K562 (cell line): ENCODE measurements at regions not wholly inside any gene's neighbourhood (a gene's known extent, or its start where the extent isn't known, plus 50 kb on each side); places are given as distances from the start of the nearest gene placed in this dataset.

Experiments
- ATAC-seq: fragments of 200-7000 bp; cut with Tn5 transposase; 3 replicates; pipeline ENCODE4 v1.9.1; 2020; ENCODE audit warnings: moderate library complexity
- BruUV-seq: library from RNA; stranded (reverse); fragments of 400-500 nt; replicated peaks from 2 replicates; lab custom pipeline; 2021; lab: Mats Ljungman, UMichigan
- CTCF ChIA-PET: fragments of 300-600 bp; formaldehyde crosslinking; extraction: SDS; loops from one replicate; lab custom pipeline; 2021; ENCODE audit warnings: low intra/inter-chr PET ratio; lab: Yijun Ruan, JAX
- POLR2A ChIA-PET: fragments of 300-600, 350-650 bp; sonication (Branson Sonifier 250); formaldehyde crosslinking; extraction: SDS; loops from one replicate; lab custom pipeline; 2021; ENCODE audit warnings: antibody characterized with exemption, inconsistent platforms; lab: Yijun Ruan, JAX
- DNase-seq, 4 experiments: peaks; one replicate each; pipeline versions ENCODE4 v3.0.0 to v3.0.0-alpha.2; 2011 to 2018; ENCODE audit warnings: low spot score in 3 of 4, mixed read lengths in 3 of 4; ENCODE audit errors: extremely low read depth in 1 of 4
- FAIRE-seq: peaks from 2 replicates; lab custom pipeline; 2011; peaks lifted over from hg19 to GRCh38; lab: Jason Lieb, UNC
- H2AFZ ChIP-seq: 2 replicates; pipeline ENCODE4 v1.6.0; 2011; ENCODE audit warnings: low read depth, low read length, control low read depth, inconsistent platforms
- H3K27ac ChIP-seq: fragments of 200-600 bp; 3 replicates; pipeline ENCODE4 v1.8.0; 2011; ENCODE audit warnings: low read depth, mild to moderate bottlenecking, control low read depth, inconsistent platforms, low read length, moderate library complexity, mixed read lengths; ENCODE audit errors: extremely low read depth
- H3K27me3 ChIP-seq, 2 experiments: fragments of 300-600 bp in 1 of 2; 2 replicates in 1 of 2; 3 replicates in 1 of 2; pipeline versions ENCODE4 v1.6.0 to v1.8.0; 2011; ENCODE audit warnings: inconsistent platforms in 2 of 2, low read length in 2 of 2, mild to moderate bottlenecking in 1 of 2, mixed read lengths in 1 of 2, moderate library complexity in 1 of 2; ENCODE audit not compliant: control insufficient read depth in 2 of 2, insufficient read depth in 2 of 2
- H3K36me3 ChIP-seq: fragments of 300-600 bp; 3 replicates; pipeline ENCODE4 v1.8.0; 2011; ENCODE audit warnings: mild to moderate bottlenecking, low read length, inconsistent platforms; ENCODE audit not compliant: control insufficient read depth, insufficient read depth
- H3K4me1 ChIP-seq, 2 experiments: fragments of 200-600 bp in 1 of 2; replicated peaks in 1 of 2; 2 replicates in 1 of 2; 3 replicates in 1 of 2; pipeline versions ENCODE4 v1.5.1 to v1.8.0; 2011; ENCODE audit warnings: inconsistent platforms in 2 of 2, low read length in 2 of 2, mild to moderate bottlenecking in 1 of 2, mixed read lengths in 1 of 2, moderate library complexity in 1 of 2; ENCODE audit not compliant: control insufficient read depth in 2 of 2, insufficient read depth in 2 of 2
- H3K4me2 ChIP-seq: 2 replicates; pipeline ENCODE4 v1.6.1; 2011; ENCODE audit warnings: low read length, control low read depth, inconsistent platforms, mixed read lengths; ENCODE audit not compliant: insufficient read depth
- H3K4me3 ChIP-seq: fragments of 200-600 bp; sonication (generic), shearing (Covaris generic); 2 replicates; pipeline ENCODE4 v1.5.1; 2016; ENCODE audit warnings: control low read depth, inconsistent platforms
- H3K79me2 ChIP-seq: fragments of 200-600 bp; 3 replicates; pipeline ENCODE4 v1.8.0; 2011; ENCODE audit warnings: low read length, inconsistent platforms; ENCODE audit not compliant: control insufficient read depth, insufficient read depth
- H3K9ac ChIP-seq, 2 experiments: 2 replicates each; pipeline versions ENCODE4 v1.6.0 to v1.6.1; 2011; ENCODE audit warnings: low read depth in 2 of 2, low read length in 2 of 2, control low read depth in 1 of 2, inconsistent platforms in 1 of 2, mild to moderate bottlenecking in 1 of 2, mixed read lengths in 1 of 2; ENCODE audit not compliant: insufficient read depth in 1 of 2
- H3K9me1 ChIP-seq: one replicate; pipeline ENCODE4 v1.6.0; 2011; ENCODE audit warnings: inconsistent platforms, mild to moderate bottlenecking, low read length, moderate library complexity; ENCODE audit not compliant: control insufficient read depth, insufficient read depth
- H3K9me3 ChIP-seq: replicated peaks from 2 replicates; pipeline ENCODE4 v1.5.1; 2011; ENCODE audit warnings: low read depth, low read length, inconsistent platforms; ENCODE audit not compliant: control insufficient read depth, insufficient read depth
- H4K20me1 ChIP-seq: replicated peaks from 2 replicates; pipeline ENCODE4 v1.6.1; 2011; ENCODE audit warnings: low read length, inconsistent platforms, mixed read lengths; ENCODE audit not compliant: control insufficient read depth, insufficient read depth
- BRD4 ChIP-seq: fragments of 200-600 bp; sonication (generic); IDR thresholded peaks from 2 replicates; pipeline ENCODE4 v1.6.1; 2017; ENCODE audit warnings: inconsistent platforms
- CHCHD3 ChIP-seq: fragments of 250-450 bp; sonication (Bioruptor Pico); IDR thresholded peaks from 2 replicates; pipeline ENCODE4 v2.1.2; 2022; ENCODE audit warnings: mild to moderate bottlenecking
- CTBP1 ChIP-seq: fragments of 450-650 bp; IDR thresholded peaks from 2 replicates; pipeline ENCODE4 v1.6.1; 2016; ENCODE audit warnings: borderline replicate concordance
- E2F8 ChIP-seq: fragments of 450-650 bp; IDR thresholded peaks from 2 replicates; pipeline ENCODE4 v1.7.1; 2018; ENCODE audit warnings: mild to moderate bottlenecking, low read depth; ENCODE audit not compliant: partially characterized antibody
- NR3C1 ChIP-seq: sonication (generic); formaldehyde crosslinking; IDR thresholded peaks from 2 replicates; pipeline ENCODE4 v1.8.1; 2022; ENCODE audit warnings: missing genetic modification reagents
- SRSF7 ChIP-seq: fragments of 200-400 bp; formaldehyde crosslinking; optimal IDR thresholded peaks from 2 replicates; pipeline ENCODE3; 2017; ENCODE audit warnings: mild to moderate bottlenecking, low read depth, low read length
- ZFPM2 ChIP-seq: fragments of 250-450 bp; sonication (Bioruptor Pico); IDR thresholded peaks from 2 replicates; pipeline ENCODE4 v1.5.1; 2022; ENCODE audit warnings: mild to moderate bottlenecking
- ZNF280B ChIP-seq: fragments of 250-450 bp; sonication (Bioruptor Pico); IDR thresholded peaks from 2 replicates; pipeline ENCODE4 v1.5.1; 2021; ENCODE audit warnings: mild to moderate bottlenecking
- WGBS: fragments of 100-300 bp; shearing (Covaris generic); methylation state at CpG from one replicate; pipeline ENCODE4 v1.1.6; 2016; ENCODE audit warnings: low coverage, mixed read lengths; ENCODE audit not compliant: insufficient coverage; ENCODE audit errors: missing lambda C conversion rate; 5-methylcytosine and 5-hydroxymethylcytosine counted together
- in situ Hi-C: fragments of 300-500 bp; cut with MboI; formaldehyde crosslinking; loops from 4 replicates; pipeline ENCODE4 v1.15.0; 2018; ENCODE audit warnings: inconsistent platforms, mixed read lengths
- intact Hi-C: fragments of 100-400 bp; cut with micrococcal nuclease; formaldehyde crosslinking; loops from 2 replicates; pipeline ENCODE4 v1.14.2; 2022
- TF ChIP-seq, protein P1 (sequence below): fragments of 250-450 bp; sonication (Bioruptor Pico); IDR thresholded peaks from 2 replicates; pipeline ENCODE4 v1.5.0; 2021

- in situ Hi-C loops (no loop called here), intact Hi-C loops (no loop called here)
- Histone ChIP-seq H2AFZ (no peak overlapping the region), H3K36me3 (no peaks in the 10 kb centered on the region), H3K4me3 (no peak overlapping the region), H3K9ac (no peak overlapping the region), H3K9me1 (no peaks in the 10 kb centered on the region), H4K20me1 (no peaks in the 10 kb centered on the region), H3K27ac (no peak overlapping the region), H3K9me3 (no peaks in the 10 kb centered on the region), H3K4me1 (no peaks in the 10 kb centered on the region), H3K4me2 (no peak overlapping the region), H3K27me3 (no peaks in the 10 kb centered on the region), H3K79me2 (no peaks in the 10 kb centered on the region)
- FAIRE-seq (no peak), ATAC-seq (no peak), DNase-seq (no peak)
- ChIA-PET POLR2A (no interaction called here), CTCF (no interaction called here)
- no TSS peak for BruUV-seq
- 0% methylated on average over 4 of the region's 4 CpGs for WGBS
- TF ChIP-seq BRD4 (no peak), ZNF280B (no peak), CTBP1 (no peak), E2F8 (no peak), NR3C1 (CRISPR knock-in tag) (no peak), CHCHD3 (CRISPR knock-in tag) (no peak), ZFPM2 (CRISPR knock-in tag) (no peak), SRSF7 (no peak)
- TF ChIP-seq, protein P1, sequence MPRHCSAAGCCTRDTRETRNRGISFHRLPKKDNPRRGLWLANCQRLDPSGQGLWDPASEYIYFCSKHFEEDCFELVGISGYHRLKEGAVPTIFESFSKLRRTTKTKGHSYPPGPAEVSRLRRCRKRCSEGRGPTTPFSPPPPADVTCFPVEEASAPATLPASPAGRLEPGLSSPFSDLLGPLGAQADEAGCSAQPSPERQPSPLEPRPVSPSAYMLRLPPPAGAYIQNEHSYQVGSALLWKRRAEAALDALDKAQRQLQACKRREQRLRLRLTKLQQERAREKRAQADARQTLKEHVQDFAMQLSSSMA (CRISPR knock-in tag), result no peak
Observed at GRCh38 chr4:14096396-14096965, 469.0 kb upstream of the BOD1L1 start.
